ENCODE measurements at regions not wholly inside any gene's neighbourhood (a gene's known extent, or its start where the extent isn't known, plus 50 kb on each side); places are given as distances from the start of the nearest gene placed in this dataset.

DNA sequence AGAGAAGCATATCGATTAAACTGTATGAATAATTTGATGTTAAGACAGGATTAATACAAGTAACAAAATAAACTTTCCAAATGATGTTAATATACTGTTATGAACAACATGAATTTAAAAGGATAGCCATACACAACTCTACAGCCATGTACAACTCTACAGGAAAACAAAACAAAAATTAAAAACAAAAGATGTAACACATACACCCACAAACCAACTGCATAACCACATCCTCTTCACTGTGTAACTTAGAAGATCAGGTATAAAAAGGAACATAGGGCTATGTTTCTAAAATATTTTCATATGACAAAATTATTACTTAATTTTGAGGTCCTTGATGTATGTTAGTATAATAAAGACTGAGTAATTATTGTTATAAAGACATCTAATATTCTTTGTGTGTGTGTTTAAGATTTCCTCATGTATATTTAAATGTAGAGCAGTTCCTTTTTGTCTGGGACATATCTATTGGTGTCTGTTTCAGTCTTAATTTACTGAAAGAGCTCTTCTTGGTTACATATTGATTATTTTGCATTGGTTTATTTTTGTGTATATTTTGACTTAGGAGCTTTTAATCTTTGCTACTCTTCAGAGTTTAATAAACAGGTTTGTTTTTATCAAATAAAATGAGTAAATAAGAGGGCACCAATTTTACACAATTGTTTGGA is 966.8 kb upstream of the CTNND2 start:
- CTCF ChIA-PET, result no interaction called here

More for the DNA sequence above, 966.8 kb upstream of the CTNND2 start:
- no peak overlapping the region for H3K4me2 ChIP-seq (ENCODE audit: low read length)
- no peak overlapping the region for H3K27ac ChIP-seq (ENCODE audit: low read depth, low read length)
- H2AFZ ChIP-seq (ENCODE audit: low read depth, low read length, poor library complexity, severe bottlenecking), result no peak overlapping the region
- ChIA-PET POLR2A (no interaction called here), RAD21 (ENCODE audit: low non-redundant PET in 1 of 2, low total read pairs in 2 of 2, uncharacterized antibody in 2 of 2, unreplicated experiment in 2 of 2) (no interaction called here)
- no peak overlapping the region for H3K9ac ChIP-seq (ENCODE audit: low read length)
- TF ChIP-seq, protein P1, sequence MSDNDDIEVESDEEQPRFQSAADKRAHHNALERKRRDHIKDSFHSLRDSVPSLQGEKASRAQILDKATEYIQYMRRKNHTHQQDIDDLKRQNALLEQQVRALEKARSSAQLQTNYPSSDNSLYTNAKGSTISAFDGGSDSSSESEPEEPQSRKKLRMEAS (IDR thresholded peaks at IDR 0.05), result no peak
- TF ChIP-seq CEBPB (IDR thresholded peaks at IDR 0.05; ENCODE audit: low read depth) (no peak), RAD21 (IDR thresholded peaks at IDR 0.05; ENCODE audit: low read depth) (no peak), SRF (IDR thresholded peaks at IDR 0.05; ENCODE audit: low read depth) (no peak), CBX3 (IDR thresholded peaks at IDR 0.05; ENCODE audit: low read depth) (no peak), YY1 (IDR thresholded peaks at IDR 0.05; ENCODE audit: extremely low read depth, insufficient replicate concordance, low read depth, low read length) (no peak), REST (IDR thresholded peaks at IDR 0.05; ENCODE audit: low read depth) (no peak), POLR2A (IDR thresholded peaks at IDR 0.05; ENCODE audit: borderline replicate concordance, extremely low read depth, insufficient read depth, insufficient read length) (no peak), POLR2AphosphoS5 (IDR thresholded peaks at IDR 0.05; ENCODE audit: low read depth, low read length) (no peak), ZFX (IDR thresholded peaks at IDR 0.05) (no peak), ZBTB33 (IDR thresholded peaks at IDR 0.05; ENCODE audit: extremely low read depth, insufficient replicate concordance, low read length) (no peak), SP1 (IDR thresholded peaks at IDR 0.05; ENCODE audit: low read depth) (no peak), EGR1 (IDR thresholded peaks at IDR 0.05; ENCODE audit: low read depth) (no peak), JUND (IDR thresholded peaks at IDR 0.05) (no peak), TCF7L2 (IDR thresholded peaks at IDR 0.05; ENCODE audit: borderline replicate concordance, extremely low read depth, insufficient read depth, insufficient read length) (no peak), FOSL1 (IDR thresholded peaks at IDR 0.05; ENCODE audit: low read depth) (no peak), EZH2 (IDR thresholded peaks at IDR 0.05) (no peak), ZNF274 (IDR thresholded peaks at IDR 0.05; ENCODE audit: low read depth, low read length) (no peak)
- TF ChIP-seq, protein P2, sequence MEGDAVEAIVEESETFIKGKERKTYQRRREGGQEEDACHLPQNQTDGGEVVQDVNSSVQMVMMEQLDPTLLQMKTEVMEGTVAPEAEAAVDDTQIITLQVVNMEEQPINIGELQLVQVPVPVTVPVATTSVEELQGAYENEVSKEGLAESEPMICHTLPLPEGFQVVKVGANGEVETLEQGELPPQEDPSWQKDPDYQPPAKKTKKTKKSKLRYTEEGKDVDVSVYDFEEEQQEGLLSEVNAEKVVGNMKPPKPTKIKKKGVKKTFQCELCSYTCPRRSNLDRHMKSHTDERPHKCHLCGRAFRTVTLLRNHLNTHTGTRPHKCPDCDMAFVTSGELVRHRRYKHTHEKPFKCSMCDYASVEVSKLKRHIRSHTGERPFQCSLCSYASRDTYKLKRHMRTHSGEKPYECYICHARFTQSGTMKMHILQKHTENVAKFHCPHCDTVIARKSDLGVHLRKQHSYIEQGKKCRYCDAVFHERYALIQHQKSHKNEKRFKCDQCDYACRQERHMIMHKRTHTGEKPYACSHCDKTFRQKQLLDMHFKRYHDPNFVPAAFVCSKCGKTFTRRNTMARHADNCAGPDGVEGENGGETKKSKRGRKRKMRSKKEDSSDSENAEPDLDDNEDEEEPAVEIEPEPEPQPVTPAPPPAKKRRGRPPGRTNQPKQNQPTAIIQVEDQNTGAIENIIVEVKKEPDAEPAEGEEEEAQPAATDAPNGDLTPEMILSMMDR (IDR thresholded peaks at IDR 0.05 in 2 of 3, conservative IDR thresholded peaks at IDR 0.05 in 1 of 3; ENCODE audit: borderline replicate concordance in 1 of 3, insufficient read depth in 1 of 3, low read depth in 2 of 3, low read length in 2 of 3), result no peak
- H3K27me3 ChIP-seq (ENCODE audit: insufficient read depth, low read length), result no peaks in the 10 kb centered on the region
- no peaks in the 10 kb centered on the region for H3K4me1 ChIP-seq (ENCODE audit: control insufficient read depth in 1 of 2, insufficient read depth in 2 of 2, low read length in 2 of 2)
- H3K4me3 ChIP-seq (replicated peaks in 1 of 2; ENCODE audit: low read depth in 1 of 2, low read length in 2 of 2), result no peak overlapping the region
- H3K9me2 ChIP-seq (ENCODE audit: insufficient read depth), result no peaks in the 10 kb centered on the region
- intact Hi-C loops (cut with micrococcal nuclease), result no loop called here
- no peaks in the 10 kb centered on the region for H4K20me1 ChIP-seq (ENCODE audit: insufficient read depth)
- no peaks in the 10 kb centered on the region for H3K79me2 ChIP-seq (ENCODE audit: insufficient read depth, low read length)
- DNase-seq (ENCODE audit: low read depth, low spot score), result no peak
- BruUV-seq (replicated peaks), result no TSS peak
- H3K36me3 ChIP-seq (ENCODE audit: control insufficient read depth in 1 of 2, insufficient read depth in 2 of 2, low read length in 2 of 2), result no peaks in the 10 kb centered on the region
- no peak for ATAC-seq
- peaks cover under 1 to 12% of the 10 kb centered on the region in 2 experiments; a peak in 2 of 4 replicates for H3K9me3 ChIP-seq (ENCODE audit: control insufficient read depth in 1 of 2, insufficient read depth in 1 of 2, low read depth in 1 of 2, low read length in 2 of 2)

Data from HCT116 (cell line).